ENCODE measurements at regions not wholly inside any gene's neighbourhood (a gene's known extent, or its start where the extent isn't known, plus 50 kb on each side); places are given as distances from the start of the nearest gene placed in this dataset.

DNA sequence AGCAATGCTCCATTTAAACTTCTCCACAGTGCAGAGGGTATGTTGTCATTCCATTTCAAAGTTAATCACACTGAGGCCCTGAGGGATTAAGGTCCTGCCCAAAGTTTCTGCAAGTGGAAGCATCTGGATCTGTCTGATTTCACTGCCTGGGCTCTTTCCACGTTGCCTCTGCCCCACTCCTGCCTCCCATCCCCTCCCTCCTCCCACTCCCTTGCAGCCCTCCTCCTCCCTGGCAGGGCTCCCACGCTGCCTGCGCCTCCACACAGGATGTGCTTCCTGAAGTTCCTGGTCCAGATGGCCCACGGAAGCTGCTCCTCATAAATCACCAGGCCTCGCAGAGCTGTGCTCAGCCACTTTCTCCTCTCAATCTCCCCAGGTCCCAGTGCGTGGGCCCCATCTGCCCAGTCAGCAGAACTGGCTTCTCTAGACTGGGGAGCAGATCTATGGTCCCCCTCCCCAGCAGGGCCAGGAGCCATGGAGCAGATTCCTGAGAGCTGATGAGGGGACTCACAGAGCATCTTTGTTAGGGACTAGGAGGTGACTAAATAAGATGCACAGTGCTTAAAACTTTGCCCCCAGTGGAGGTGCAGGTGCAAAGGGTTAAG is 65.4 kb upstream of the MAFB start:
- no peak for TF ChIP-seq CTCF (IDR thresholded peaks at IDR 0.05; ENCODE audit: insufficient read depth, low read depth, low read length)
- TF ChIP-seq EZH2 (IDR thresholded peaks at IDR 0.05; ENCODE audit: insufficient read depth, low read length): no peak
